H9 (cell line): ENCODE measurements at regions not wholly inside any gene's neighbourhood (a gene's known extent, or its start where the extent isn't known, plus 50 kb on each side); places are given as distances from the start of the nearest gene placed in this dataset.

ENCODE experiments used
- DNase-seq: peaks from one replicate; pipeline ENCODE4 v3.0.0-alpha.2; 2017
- H2AFZ ChIP-seq: one replicate; pipeline ENCODE4 v1.6.1; 2013; ENCODE audit warnings: mild to moderate bottlenecking, low read length, control low read depth, moderate library complexity
- H2AK5ac ChIP-seq: 2 replicates; pipeline ENCODE4 v1.6.1; 2013; ENCODE audit warnings: low read length, control low read depth, mixed read lengths; ENCODE audit not compliant: insufficient read length
- H2BK120ac ChIP-seq: one replicate; pipeline ENCODE4 v1.6.1; 2013; ENCODE audit warnings: low read depth, mild to moderate bottlenecking, low read length, control low read depth, inconsistent platforms; ENCODE audit not compliant: poor library complexity, severe bottlenecking
- H2BK12ac ChIP-seq: 2 replicates; pipeline ENCODE4 v1.6.1; 2013; ENCODE audit warnings: low read length, control low read depth, mixed read lengths, low read depth; ENCODE audit not compliant: insufficient read length
- H2BK15ac ChIP-seq: 2 replicates; pipeline ENCODE4 v1.6.1; 2013; ENCODE audit warnings: low read depth, low read length, control low read depth
- H2BK20ac ChIP-seq: one replicate; pipeline ENCODE4 v1.6.1; 2013; ENCODE audit warnings: low read depth, mild to moderate bottlenecking, low read length, control low read depth, inconsistent platforms; ENCODE audit not compliant: poor library complexity, severe bottlenecking
- H2BK5ac ChIP-seq: 2 replicates; pipeline ENCODE4 v1.6.1; 2013; ENCODE audit warnings: low read length, control low read depth, mixed read lengths; ENCODE audit not compliant: insufficient read length
- H3K14ac ChIP-seq: 2 replicates; pipeline ENCODE4 v1.6.1; 2013; ENCODE audit warnings: low read length, control low read depth; ENCODE audit not compliant: insufficient read depth
- H3K18ac ChIP-seq: 2 replicates; pipeline ENCODE4 v1.6.1; 2013; ENCODE audit warnings: low read depth, mild to moderate bottlenecking, mixed read lengths, low read length, control low read depth; ENCODE audit not compliant: insufficient read length
- H3K23ac ChIP-seq: 2 replicates; pipeline ENCODE4 v1.6.1; 2013; ENCODE audit warnings: low read length, control low read depth, mixed read lengths, low read depth; ENCODE audit not compliant: insufficient read length
- H3K23me2 ChIP-seq: 2 replicates; pipeline ENCODE4 v1.6.1; 2013; ENCODE audit warnings: low read depth, mild to moderate bottlenecking, mixed read lengths, low read length, control low read depth; ENCODE audit not compliant: insufficient read length, poor library complexity, severe bottlenecking
- H3K27ac ChIP-seq: 2 replicates; pipeline ENCODE4 v1.5.1; 2013; ENCODE audit warnings: low read length, control low read depth, mixed read lengths, low read depth; ENCODE audit not compliant: insufficient read length
- H3K27me3 ChIP-seq: 2 replicates; pipeline ENCODE4 v1.6.1; 2013; ENCODE audit warnings: low read length, control low read depth, inconsistent platforms; ENCODE audit not compliant: insufficient read depth
- H3K4ac ChIP-seq: 2 replicates; pipeline ENCODE4 v1.6.1; 2013; ENCODE audit warnings: low read depth, mild to moderate bottlenecking, control low read depth, inconsistent platforms, low read length, moderate library complexity
- H3K4me1 ChIP-seq: 2 replicates; pipeline ENCODE4 v1.6.1; 2013; ENCODE audit warnings: low read length, control low read depth, inconsistent platforms; ENCODE audit not compliant: insufficient read depth
- H3K4me2 ChIP-seq: 2 replicates; pipeline ENCODE4 v1.6.1; 2013; ENCODE audit warnings: low read length, control low read depth, mixed read lengths; ENCODE audit not compliant: insufficient read length, insufficient read depth
- H3K56ac ChIP-seq: 2 replicates; pipeline ENCODE4 v1.6.1; 2013; ENCODE audit warnings: low read depth, mild to moderate bottlenecking, mixed read lengths, low read length, control low read depth; ENCODE audit not compliant: insufficient read length
- H3K79me1 ChIP-seq: 2 replicates; pipeline ENCODE4 v1.6.1; 2013; ENCODE audit warnings: low read depth, mild to moderate bottlenecking, moderate library complexity, low read length, control low read depth, inconsistent platforms; ENCODE audit not compliant: insufficient read depth, poor library complexity, severe bottlenecking
- H3K79me2 ChIP-seq: 2 replicates; pipeline ENCODE4 v1.6.1; 2013; ENCODE audit warnings: low read length, control low read depth, inconsistent platforms; ENCODE audit not compliant: insufficient read depth
- H3K9ac ChIP-seq: 2 replicates; pipeline ENCODE4 v1.6.1; 2013; ENCODE audit warnings: low read length, control low read depth, mixed read lengths; ENCODE audit not compliant: insufficient read length; ENCODE audit errors: extremely low read depth
- H3K9me3 ChIP-seq: one replicate; pipeline ENCODE4 v1.6.1; 2013; ENCODE audit warnings: low read depth, low read length, inconsistent platforms; ENCODE audit not compliant: control insufficient read depth
- H3T11ph ChIP-seq: one replicate; pipeline ENCODE4 v1.6.1; 2013; ENCODE audit warnings: mild to moderate bottlenecking, low read length, control low read depth, inconsistent platforms
- H4K20me1 ChIP-seq: one replicate; pipeline ENCODE4 v1.6.1; 2013; ENCODE audit not compliant: control insufficient read depth, insufficient read length, insufficient read depth
- H4K5ac ChIP-seq: 2 replicates; pipeline ENCODE4 v1.6.1; 2013; ENCODE audit warnings: low read depth, mild to moderate bottlenecking, mixed read lengths, low read length, control low read depth; ENCODE audit not compliant: insufficient read length
- H4K8ac ChIP-seq: replicated peaks from 2 replicates; pipeline ENCODE4 v1.6.1; 2013; ENCODE audit warnings: low read length, control low read depth, mixed read lengths, low read depth; ENCODE audit not compliant: insufficient read length
- H4K91ac ChIP-seq: 2 replicates; pipeline ENCODE4 v1.6.1; 2013; ENCODE audit warnings: low read depth, mild to moderate bottlenecking, moderate library complexity, mixed read lengths, low read length, control low read depth; ENCODE audit not compliant: insufficient read length
- H3K27ac Mint-ChIP-seq, 3 experiments: 2 replicates in 2 of 3; 3 replicates in 1 of 3; pipeline ENCODE4 v1.8.0; 2020 to 2021; ENCODE audit warnings: mixed read lengths in 3 of 3, mild to moderate bottlenecking in 1 of 3, moderate library complexity in 1 of 3
- H3K27me3 Mint-ChIP-seq: 2 replicates; pipeline ENCODE4 v1.8.0; 2021; ENCODE audit warnings: low read depth, mild to moderate bottlenecking, moderate library complexity, mixed read lengths
- H3K36me3 Mint-ChIP-seq, 3 experiments: 2 replicates in 2 of 3; 3 replicates in 1 of 3; pipeline ENCODE4 v1.8.0; 2020 to 2021; ENCODE audit warnings: low read depth in 3 of 3, mixed read lengths in 3 of 3; ENCODE audit not compliant: insufficient read depth in 1 of 3
- H3K4me1 Mint-ChIP-seq, 2 experiments: 2 replicates each; pipeline ENCODE4 v1.8.0; 2020; ENCODE audit warnings: mixed read lengths in 2 of 2
- H3K4me3 Mint-ChIP-seq, 2 experiments: 2 replicates in 1 of 2; 3 replicates in 1 of 2; pipeline ENCODE4 v1.8.0; 2020 to 2021; ENCODE audit warnings: mild to moderate bottlenecking in 2 of 2, mixed read lengths in 2 of 2, moderate library complexity in 1 of 2
- H3K9me3 Mint-ChIP-seq, 2 experiments: 2 replicates in 1 of 2; 3 replicates in 1 of 2; pipeline ENCODE4 v1.8.0; 2020; ENCODE audit warnings: mild to moderate bottlenecking in 2 of 2, mixed read lengths in 2 of 2, moderate library complexity in 1 of 2
- WGBS: extraction: QIAGEN DNeasy Blood & Tissue Kit; methylation state at CpG from one replicate; pipeline ENCODE4 v1.1.7; 2013; ENCODE audit warnings: missing lambda C conversion rate, low lambda C conversion rate, mixed read lengths; ENCODE audit not compliant: insufficient read length; ENCODE audit errors: extremely low coverage; 5-methylcytosine and 5-hydroxymethylcytosine counted together
- TF ChIP-seq, protein P1 (sequence below): fragments of 200-600 bp; sonication (generic); conservative IDR thresholded peaks from 3 replicates; pipeline ENCODE4 v1.8.0; 2021; ENCODE audit warnings: antibody characterized with exemption, mild to moderate bottlenecking

GRCh38 chr14:83816761-83817160 is 1713.2 kb upstream of the FLRT2 start:
- Histone ChIP-seq H2AFZ (no peak overlapping the region), H3K23ac (no peak overlapping the region), H4K8ac (no peak overlapping the region), H2BK5ac (no peak overlapping the region), H4K20me1 (no peaks in the 10 kb centered on the region), H2BK15ac (no peak overlapping the region), H3T11ph (no peak overlapping the region), H3K23me2 (no peaks in the 10 kb centered on the region), H3K79me1 (no peaks in the 10 kb centered on the region), H3K79me2 (no peaks in the 10 kb centered on the region), H3K4me2 (no peak overlapping the region), H3K4ac (no peak overlapping the region), H3K9ac (no peak overlapping the region), H3K14ac (no peak overlapping the region), H4K91ac (no peak overlapping the region), H2BK20ac (no peak overlapping the region), H3K27me3 (no peaks in the 10 kb centered on the region), H3K56ac (no peak overlapping the region), H3K18ac (no peak overlapping the region), H3K27ac (no peak overlapping the region), H4K5ac (no peak overlapping the region), H2AK5ac (no peak overlapping the region), H2BK120ac (no peak overlapping the region), H2BK12ac (no peak overlapping the region), H3K9me3 (no peaks in the 10 kb centered on the region), H3K4me1 (no peaks in the 10 kb centered on the region)
- DNase-seq: no peak
- no CpG with 5 or more reads among the region's 6 CpGs for WGBS
- H3K4me1 Mint-ChIP-seq: 0 out of 4 replicates have a peak, but pooled peaks cover 2% of the 10 kb centered on the region in 2 experiments
- no peaks in the 10 kb centered on the region for H3K36me3 Mint-ChIP-seq
- no peak overlapping the region for H3K27ac Mint-ChIP-seq
- TF ChIP-seq, protein P1, sequence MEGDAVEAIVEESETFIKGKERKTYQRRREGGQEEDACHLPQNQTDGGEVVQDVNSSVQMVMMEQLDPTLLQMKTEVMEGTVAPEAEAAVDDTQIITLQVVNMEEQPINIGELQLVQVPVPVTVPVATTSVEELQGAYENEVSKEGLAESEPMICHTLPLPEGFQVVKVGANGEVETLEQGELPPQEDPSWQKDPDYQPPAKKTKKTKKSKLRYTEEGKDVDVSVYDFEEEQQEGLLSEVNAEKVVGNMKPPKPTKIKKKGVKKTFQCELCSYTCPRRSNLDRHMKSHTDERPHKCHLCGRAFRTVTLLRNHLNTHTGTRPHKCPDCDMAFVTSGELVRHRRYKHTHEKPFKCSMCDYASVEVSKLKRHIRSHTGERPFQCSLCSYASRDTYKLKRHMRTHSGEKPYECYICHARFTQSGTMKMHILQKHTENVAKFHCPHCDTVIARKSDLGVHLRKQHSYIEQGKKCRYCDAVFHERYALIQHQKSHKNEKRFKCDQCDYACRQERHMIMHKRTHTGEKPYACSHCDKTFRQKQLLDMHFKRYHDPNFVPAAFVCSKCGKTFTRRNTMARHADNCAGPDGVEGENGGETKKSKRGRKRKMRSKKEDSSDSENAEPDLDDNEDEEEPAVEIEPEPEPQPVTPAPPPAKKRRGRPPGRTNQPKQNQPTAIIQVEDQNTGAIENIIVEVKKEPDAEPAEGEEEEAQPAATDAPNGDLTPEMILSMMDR: no peak
- H3K4me3 Mint-ChIP-seq: no peak overlapping the region
- no peaks in the 10 kb centered on the region for H3K9me3 Mint-ChIP-seq
- H3K27me3 Mint-ChIP-seq: no peaks in the 10 kb centered on the region
